B cell (primary cell): ENCODE measurements at regions not wholly inside any gene's neighbourhood (a gene's known extent, or its start where the extent isn't known, plus 50 kb on each side); places are given as distances from the start of the nearest gene placed in this dataset.

Experiments
- ATAC-seq: fragments of 200-7000 bp; cut with Tn5 transposase; one replicate; pipeline ENCODE4 v1.10.0; 2021; ENCODE audit warnings: low read depth, mild to moderate bottlenecking, moderate number of reproducible peaks, moderate library complexity
- CTCF ChIA-PET: fragments of 350-600 bp; sonication (Branson Sonifier 250); formaldehyde crosslinking; loops from one replicate; lab custom pipeline; 2021; ENCODE audit warnings: antibody characterized with exemption, inconsistent platforms; lab: Charles Lee
- POLR2A ChIA-PET: fragments of 350-600 bp; sonication (Branson Sonifier 250); formaldehyde crosslinking; loops from one replicate; lab custom pipeline; 2021; ENCODE audit warnings: antibody characterized with exemption; lab: Charles Lee
- DNase-seq: peaks from one replicate; pipeline ENCODE4 v3.0.0; 2013
- H2AFZ ChIP-seq: 2 replicates; pipeline ENCODE4 v1.6.1; 2012; ENCODE audit warnings: mild to moderate bottlenecking, low read depth, low read length; ENCODE audit not compliant: insufficient read depth, poor library complexity, severe bottlenecking
- H3K27ac ChIP-seq, 2 donors: 1 replicate in 1 of 2; 2 replicates in 1 of 2; pipeline ENCODE4 v1.5.1; 2012 to 2013; ENCODE audit warnings: low read length in 2 of 2, mild to moderate bottlenecking in 2 of 2, moderate library complexity in 1 of 2
- H3K27me3 ChIP-seq, 4 experiments: fragments of 200-600 bp in 1 of 4; sonication (generic) in 1 of 4; replicated peaks in 1 of 4; 1 replicate in 2 of 4; 2 replicates in 2 of 4; pipeline versions ENCODE4 v1.6.1 to v1.7.0; 2013 to 2016; ENCODE audit warnings: low read length in 3 of 4, mild to moderate bottlenecking in 2 of 4, mixed read lengths in 1 of 4, moderate library complexity in 1 of 4; ENCODE audit not compliant: insufficient read depth in 4 of 4, control insufficient read depth in 3 of 4; ENCODE audit errors: control extremely low read depth in 1 of 4
- H3K36me3 ChIP-seq, 2 experiments: replicated peaks in 1 of 2; 1 replicate in 1 of 2; 2 replicates in 1 of 2; pipeline versions ENCODE4 v1.6.1 to v1.7.1; 2013; ENCODE audit warnings: low read length in 1 of 2; ENCODE audit not compliant: insufficient read depth in 2 of 2, control insufficient read depth in 1 of 2; ENCODE audit errors: control extremely low read depth in 1 of 2, extremely low read depth in 1 of 2
- H3K4me1 ChIP-seq, 2 donors: fragments of 200-600 bp in 1 of 2; sonication (generic) in 1 of 2; 1 replicate in 1 of 2; 2 replicates in 1 of 2; pipeline versions ENCODE4 v1.5.1 to v1.6.1; 2013 to 2017; ENCODE audit warnings: low read length in 2 of 2; ENCODE audit not compliant: control insufficient read depth in 2 of 2, insufficient read depth in 2 of 2
- H3K4me2 ChIP-seq: replicated peaks from 2 replicates; pipeline ENCODE3; 2012; ENCODE audit warnings: mild to moderate bottlenecking, low read depth, low read length; ENCODE audit not compliant: poor library complexity, severe bottlenecking
- H3K4me3 ChIP-seq, 5 experiments: fragments of 200-600 bp in 1 of 5; sonication (generic) in 1 of 5; 1 replicate in 3 of 5; 2 replicates in 2 of 5; pipeline versions ENCODE4 v1.5.1 to v1.7.0; 2011 to 2016; ENCODE audit warnings: low read length in 4 of 5, mild to moderate bottlenecking in 4 of 5, low read depth in 2 of 5, control low read depth in 1 of 5, moderate library complexity in 1 of 5; ENCODE audit not compliant: insufficient read depth in 1 of 5; ENCODE audit errors: control extremely low read depth in 1 of 5, extremely low read depth in 1 of 5
- H3K79me2 ChIP-seq: fragments of 200-600 bp; sonication (generic); one replicate; pipeline ENCODE4 v1.6.0; 2016; ENCODE audit warnings: low read length; ENCODE audit not compliant: control insufficient read depth, insufficient read depth
- H3K9ac ChIP-seq: fragments of 200-600 bp; sonication (generic); 2 replicates; pipeline ENCODE4 v1.6.1; 2017; ENCODE audit warnings: mild to moderate bottlenecking, low read length, moderate library complexity
- H3K9me3 ChIP-seq, 3 donors: one replicate each; pipeline versions ENCODE4 v1.6.1 to v1.7.1; 2013; ENCODE audit warnings: low read length in 2 of 3; ENCODE audit not compliant: control insufficient read depth in 2 of 3, insufficient read depth in 1 of 3; ENCODE audit errors: control extremely low read depth in 1 of 3
- H4K20me1 ChIP-seq: 2 replicates; pipeline ENCODE4 v1.6.0; 2012; ENCODE audit warnings: mild to moderate bottlenecking, low read length; ENCODE audit not compliant: insufficient read depth, control insufficient read depth, poor library complexity, severe bottlenecking
- H3K27ac Mint-ChIP-seq: one replicate; pipeline ENCODE4 v1.8.0; 2021; ENCODE audit warnings: mixed read lengths
- H3K27me3 Mint-ChIP-seq: one replicate; pipeline ENCODE4 v1.8.0; 2021; ENCODE audit warnings: mixed read lengths
- H3K4me1 Mint-ChIP-seq: one replicate; pipeline ENCODE4 v1.8.0; 2021; ENCODE audit warnings: mixed read lengths
- H3K4me3 Mint-ChIP-seq: one replicate; pipeline ENCODE4 v1.8.0; 2021; ENCODE audit warnings: mixed read lengths
- H3K9me3 Mint-ChIP-seq: one replicate; pipeline ENCODE4 v1.8.0; 2022; ENCODE audit warnings: mixed read lengths; ENCODE audit not compliant: insufficient read depth
- CTCF ChIP-seq: fragments of 200-600 bp; IDR thresholded peaks from one replicate; pipeline ENCODE4 v1.8.0; 2022; ENCODE audit warnings: antibody characterized with exemption, mild to moderate bottlenecking
- EZH2 ChIP-seq: IDR thresholded peaks from 2 replicates; pipeline ENCODE4 v1.6.1; 2012; ENCODE audit warnings: borderline replicate concordance, low read depth, mild to moderate bottlenecking, moderate library complexity, low read length; ENCODE audit not compliant: insufficient read depth, poor library complexity, severe bottlenecking
- WGBS: methylation state at CpG from one replicate; pipeline ENCODE4 v1.1.5; 2013; ENCODE audit warnings: missing lambda C conversion rate; ENCODE audit not compliant: insufficient coverage; 5-methylcytosine and 5-hydroxymethylcytosine counted together
- intact Hi-C: fragments of 100-400 bp; cut with micrococcal nuclease; formaldehyde crosslinking; loops from one replicate; pipeline ENCODE4 v1.10.0; 2022

GRCh38 chr6:170051229-170052172, 239.4 kb downstream of the DLL1 start:
- no peak overlapping the region for H3K4me2 ChIP-seq
- no peak overlapping the region for H3K27ac ChIP-seq
- no peaks in the 10 kb centered on the region for H3K27me3 ChIP-seq
- no peak overlapping the region for H3K9ac ChIP-seq
- no peaks in the 10 kb centered on the region for H3K4me1 Mint-ChIP-seq
- H2AFZ ChIP-seq, result no peak overlapping the region
- no peaks in the 10 kb centered on the region for H3K4me1 ChIP-seq
- H3K9me3 Mint-ChIP-seq, result no peaks in the 10 kb centered on the region
- ChIA-PET POLR2A (no interaction called here), CTCF (no interaction called here)
- H3K79me2 ChIP-seq, result no peaks in the 10 kb centered on the region
- no peak for ATAC-seq
- no peaks in the 10 kb centered on the region for H3K36me3 ChIP-seq
- no peaks in the 10 kb centered on the region for H4K20me1 ChIP-seq
- H3K4me3 Mint-ChIP-seq, result no peak overlapping the region
- H3K9me3 ChIP-seq, result peaks cover 0 to 3% (median 0%) of the 10 kb centered on the region in 3 donors
- no peak for DNase-seq
- intact Hi-C loops, result no loop called here
- H3K4me3 ChIP-seq, result no peak overlapping the region
- peaks cover 7% of the 10 kb centered on the region for H3K27me3 Mint-ChIP-seq
- TF ChIP-seq CTCF, result no peak
- no peak for TF ChIP-seq EZH2
- no peak overlapping the region for H3K27ac Mint-ChIP-seq
- 94% methylated on average over 25 of the region's 30 CpGs for WGBS

- H3K4me3 Mint-ChIP-seq, result no peak overlapping the region
- peaks cover 0 to 3% (median 0%) of the 10 kb centered on the region in 3 donors for H3K9me3 ChIP-seq
- no peak for TF ChIP-seq CTCF
- TF ChIP-seq EZH2, result no peak
- H4K20me1 ChIP-seq, result no peaks in the 10 kb centered on the region
- ChIA-PET POLR2A (no interaction called here), CTCF (no interaction called here)
- no peaks in the 10 kb centered on the region for H3K79me2 ChIP-seq
- 95% methylated on average over 15 of the region's 15 CpGs for WGBS
- no peak overlapping the region for H3K9ac ChIP-seq
- DNase-seq, result no peak
- no peaks in the 10 kb centered on the region for H3K4me1 Mint-ChIP-seq
- intact Hi-C loops, result no loop called here
- no peak overlapping the region for H3K27ac Mint-ChIP-seq
- H3K4me2 ChIP-seq, result no peak overlapping the region
- H3K4me1 ChIP-seq, result no peaks in the 10 kb centered on the region
- peaks cover 7% of the 10 kb centered on the region for H3K27me3 Mint-ChIP-seq
- no peak overlapping the region for H2AFZ ChIP-seq
- H3K27ac ChIP-seq, result no peak overlapping the region
- no peak for ATAC-seq
- no peaks in the 10 kb centered on the region for H3K36me3 ChIP-seq
- no peaks in the 10 kb centered on the region for H3K9me3 Mint-ChIP-seq
- H3K27me3 ChIP-seq, result no peaks in the 10 kb centered on the region
- H3K4me3 ChIP-seq, result no peak overlapping the region
Measured at GRCh38 chr6:170050591-170051041, 240.3 kb downstream of the DLL1 start.
